NB4 (cell line): ENCODE measurements at regions not wholly inside any gene's neighbourhood (a gene's known extent, or its start where the extent isn't known, plus 50 kb on each side); places are given as distances from the start of the nearest gene placed in this dataset.

ENCODE experiments used
- CTCF ChIP-seq: IDR thresholded peaks from one replicate; pipeline ENCODE4 v1.5.1; 2012; ENCODE audit warnings: low read depth, low read length
- POLR2A ChIP-seq: IDR thresholded peaks from 2 replicates; pipeline ENCODE4 v1.6.1; 2011; ENCODE audit warnings: mild to moderate bottlenecking; ENCODE audit not compliant: insufficient read length; ENCODE audit errors: extremely low read depth

GRCh38 chr1:77620273-77620672 is 62.2 kb downstream of the ZZZ3 start:
- TF ChIP-seq CTCF = no peak
- no peak for TF ChIP-seq POLR2A
